Kidney (tissue), 13 donors: ENCODE measurements at regions not wholly inside any gene's neighbourhood (a gene's known extent, or its start where the extent isn't known, plus 50 kb on each side); places are given as distances from the start of the nearest gene placed in this dataset.

ENCODE experiments used
- DNase-seq, 5 donors: peaks; one replicate each; pipeline ENCODE4 v3.0.0-alpha.2; 2013 to 2020
- FAIRE-seq: peaks from 2 replicates; lab custom pipeline; 2012; peaks lifted over from hg19 to GRCh38; lab: Jason Lieb, UNC
- H3K27ac ChIP-seq, 2 donors: one replicate each; pipeline ENCODE4 v1.7.0; 2013; ENCODE audit warnings: low read depth in 2 of 2, low read length in 2 of 2, inconsistent platforms in 1 of 2
- H3K27me3 ChIP-seq: one replicate; pipeline ENCODE4 v1.7.1; 2013; ENCODE audit warnings: low read length, inconsistent platforms; ENCODE audit not compliant: control insufficient read depth, insufficient read depth
- H3K36me3 ChIP-seq, 3 donors: one replicate each; pipeline versions ENCODE4 v1.7.0 to v1.7.1; 2013; ENCODE audit warnings: low read length in 3 of 3, control low read depth in 1 of 3, inconsistent platforms in 1 of 3; ENCODE audit not compliant: insufficient read depth in 3 of 3, control insufficient read depth in 2 of 3
- H3K4me1 ChIP-seq, 3 donors: one replicate each; pipeline versions ENCODE4 v1.7.0 to v1.7.1; 2013; ENCODE audit warnings: low read length in 3 of 3, inconsistent platforms in 1 of 3, low read depth in 1 of 3; ENCODE audit not compliant: control insufficient read depth in 2 of 3, insufficient read depth in 2 of 3
- H3K4me3 ChIP-seq, 3 donors: one replicate each; pipeline versions ENCODE4 v1.7.0 to v1.8.1; 2013; ENCODE audit warnings: low read length in 3 of 3, control low read depth in 1 of 3, inconsistent platforms in 1 of 3
- H3K9ac ChIP-seq, 3 donors: one replicate each; pipeline versions ENCODE4 v1.7.0 to v1.7.1; 2013; ENCODE audit warnings: low read length in 3 of 3, control low read depth in 1 of 3, inconsistent platforms in 1 of 3
- H3K9me3 ChIP-seq, 3 donors: one replicate each; pipeline versions ENCODE4 v1.7.0 to v1.7.1; 2013; ENCODE audit warnings: low read length in 3 of 3, control low read depth in 1 of 3, inconsistent platforms in 1 of 3; ENCODE audit not compliant: control insufficient read depth in 2 of 3, insufficient read depth in 1 of 3
- intact Hi-C: fragments of 100-400 bp; cut with DNase I; formaldehyde crosslinking; loops from one replicate; pipeline ENCODE4 v1.11.1; 2022
- TF ChIP-seq, protein P1 (sequence below): IDR thresholded peaks from 3 replicates; pipeline ENCODE4 v1.5.1; 2012; ENCODE audit warnings: mild to moderate bottlenecking, moderate library complexity, borderline replicate concordance; ENCODE audit not compliant: insufficient read depth; ENCODE audit errors: extremely low read depth
- donor health status: control.
- donor health status: control.
- donor health status: control.
- donor health status: control.
- donor health status: control.
- donor health status: DM: yes; HTN: yes; CAD: no.
- donor health status: Normal renal cell carcinoma (clear cell type).

DNA sequence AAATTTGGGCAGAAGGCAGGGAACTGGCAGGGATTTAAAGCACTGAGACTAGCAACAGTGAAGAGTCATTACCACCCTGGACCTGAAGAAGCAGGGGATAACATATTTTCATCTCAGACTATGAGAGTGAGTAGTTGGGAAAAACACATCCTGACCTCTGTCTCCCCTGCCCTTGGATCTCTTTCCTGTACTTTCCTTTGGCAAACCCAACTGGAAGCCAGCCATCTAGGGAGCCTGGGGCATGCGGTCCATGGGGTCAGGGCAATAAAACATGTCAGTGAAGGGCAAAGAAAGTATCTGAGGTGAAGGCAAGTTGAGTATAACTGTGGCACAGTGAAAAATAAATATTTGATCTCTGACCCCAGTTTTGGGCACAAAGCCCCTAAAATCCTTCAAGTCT lies 698.2 kb downstream of the DOK5 start:
- Histone ChIP-seq H3K36me3 (no peaks in the 10 kb centered on the region), H3K4me1 (no peaks in the 10 kb centered on the region), H3K27me3 (no peaks in the 10 kb centered on the region), H3K9me3 (no peaks in the 10 kb centered on the region), H3K27ac (no peak overlapping the region), H3K9ac (no peak overlapping the region), H3K4me3 (no peak overlapping the region)
- intact Hi-C loops = no loop called here
- TF ChIP-seq, protein P1, sequence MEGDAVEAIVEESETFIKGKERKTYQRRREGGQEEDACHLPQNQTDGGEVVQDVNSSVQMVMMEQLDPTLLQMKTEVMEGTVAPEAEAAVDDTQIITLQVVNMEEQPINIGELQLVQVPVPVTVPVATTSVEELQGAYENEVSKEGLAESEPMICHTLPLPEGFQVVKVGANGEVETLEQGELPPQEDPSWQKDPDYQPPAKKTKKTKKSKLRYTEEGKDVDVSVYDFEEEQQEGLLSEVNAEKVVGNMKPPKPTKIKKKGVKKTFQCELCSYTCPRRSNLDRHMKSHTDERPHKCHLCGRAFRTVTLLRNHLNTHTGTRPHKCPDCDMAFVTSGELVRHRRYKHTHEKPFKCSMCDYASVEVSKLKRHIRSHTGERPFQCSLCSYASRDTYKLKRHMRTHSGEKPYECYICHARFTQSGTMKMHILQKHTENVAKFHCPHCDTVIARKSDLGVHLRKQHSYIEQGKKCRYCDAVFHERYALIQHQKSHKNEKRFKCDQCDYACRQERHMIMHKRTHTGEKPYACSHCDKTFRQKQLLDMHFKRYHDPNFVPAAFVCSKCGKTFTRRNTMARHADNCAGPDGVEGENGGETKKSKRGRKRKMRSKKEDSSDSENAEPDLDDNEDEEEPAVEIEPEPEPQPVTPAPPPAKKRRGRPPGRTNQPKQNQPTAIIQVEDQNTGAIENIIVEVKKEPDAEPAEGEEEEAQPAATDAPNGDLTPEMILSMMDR = no peak
- DNase-seq (no peak), FAIRE-seq (no peak)

DNA sequence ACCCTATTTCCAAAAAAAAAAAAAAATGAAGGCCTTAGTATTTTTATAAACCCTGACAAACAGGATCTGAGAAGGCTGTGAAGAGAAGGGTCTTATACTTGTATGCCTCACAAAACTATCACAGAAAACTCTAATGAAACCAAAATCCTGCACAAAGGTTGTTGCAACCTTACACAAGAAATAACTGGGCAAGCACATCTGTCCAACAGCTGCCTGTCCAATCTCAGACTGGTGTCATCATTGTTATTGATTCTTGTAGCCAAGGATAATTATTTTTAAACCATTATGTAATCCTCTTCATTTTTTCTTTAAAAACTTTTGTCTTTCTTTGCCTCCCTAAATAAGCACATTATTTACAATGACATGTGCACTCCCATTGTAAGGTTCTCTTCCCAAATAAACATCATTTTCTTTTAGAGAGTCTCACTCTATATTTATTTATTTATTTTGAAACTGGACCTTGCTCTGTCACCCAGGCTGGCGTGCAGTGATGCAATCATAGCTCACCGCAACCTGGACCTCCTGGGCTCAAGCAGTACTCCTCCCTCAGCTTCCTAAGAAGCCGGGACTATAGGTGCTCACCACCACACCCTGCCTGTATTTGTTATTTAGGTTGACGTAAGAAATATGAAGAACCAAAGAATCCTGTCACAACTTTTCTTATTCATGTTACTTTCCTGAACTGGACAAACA lies 697.1 kb downstream of the DOK5 start:
- H3K9me3 ChIP-seq = no peaks in the 10 kb centered on the region
- H3K4me1 ChIP-seq = no peaks in the 10 kb centered on the region
- H3K27me3 ChIP-seq = no peaks in the 10 kb centered on the region
- intact Hi-C loops = no loop called here
- TF ChIP-seq, protein P1 = no peak
- no peak overlapping the region for H3K9ac ChIP-seq
- H3K27ac ChIP-seq = no peak overlapping the region
- FAIRE-seq (no peak), DNase-seq (peak in 2 of 5 donors; percentile 14 to 22)
- no peaks in the 10 kb centered on the region for H3K36me3 ChIP-seq
- no peak overlapping the region for H3K4me3 ChIP-seq

DNA sequence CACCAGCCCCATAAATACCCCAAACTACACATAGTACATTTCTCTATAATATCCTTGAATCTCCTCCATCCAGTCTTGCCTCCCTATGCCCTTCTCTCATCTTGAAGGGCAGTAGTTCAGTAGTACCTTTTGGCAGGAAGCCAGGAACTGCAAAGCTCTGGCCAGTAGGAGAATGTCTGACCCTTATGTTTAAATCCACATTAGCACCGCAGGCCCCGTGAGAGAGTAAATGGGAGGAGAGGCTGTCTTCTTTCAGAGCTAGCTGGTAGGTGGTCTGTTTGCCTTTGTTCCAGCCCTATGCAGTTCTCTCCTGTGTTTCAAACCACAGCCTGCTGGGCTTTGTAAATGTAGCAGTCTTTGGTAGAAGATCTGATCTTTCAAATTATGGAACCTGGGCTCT lies 690.7 kb downstream of the DOK5 start:
- H3K27me3 ChIP-seq = no peaks in the 10 kb centered on the region
- no peaks in the 10 kb centered on the region for H3K36me3 ChIP-seq
- intact Hi-C loops = no loop called here
- H3K9me3 ChIP-seq = no peaks in the 10 kb centered on the region
- no peak overlapping the region for H3K4me3 ChIP-seq
- no peak for FAIRE-seq
- DNase-seq = peak in 1 of 5 donors; percentile 18
- no peak overlapping the region for H3K27ac ChIP-seq
- no peak overlapping the region for H3K9ac ChIP-seq
- H3K4me1 ChIP-seq = no peaks in the 10 kb centered on the region
- TF ChIP-seq, protein P1 = no peak

DNA sequence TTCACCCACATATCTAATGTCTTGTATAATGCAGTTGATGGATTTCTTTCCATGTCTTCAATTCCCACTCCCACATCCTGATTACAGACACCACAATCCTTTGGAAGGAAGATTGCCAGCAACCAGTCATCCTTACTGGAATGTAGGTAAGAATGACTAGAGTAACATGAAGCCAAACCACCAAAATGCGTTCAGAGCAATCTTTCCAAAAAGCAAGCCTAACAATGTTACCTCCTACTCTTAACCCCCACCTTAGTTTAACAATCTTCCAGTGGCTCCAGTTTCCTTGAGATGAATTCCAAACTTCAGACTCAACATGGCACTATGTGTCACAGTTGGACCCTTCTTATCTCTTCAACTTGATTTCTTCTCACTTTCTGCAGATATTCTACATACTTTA lies 685.6 kb downstream of the DOK5 start:
- Histone ChIP-seq H3K27ac (no peak overlapping the region), H3K9ac (no peak overlapping the region), H3K9me3 (peaks cover 0 to 3% (median 0%) of the 10 kb centered on the region in 3 donors), H3K27me3 (no peaks in the 10 kb centered on the region), H3K4me1 (no peaks in the 10 kb centered on the region), H3K4me3 (no peak overlapping the region), H3K36me3 (no peaks in the 10 kb centered on the region)
- TF ChIP-seq, protein P1 = no peak
- intact Hi-C loops = no loop called here
- FAIRE-seq (no peak), DNase-seq (no peak)
